Astrocyte of the cerebellum (primary cell): ENCODE measurements at regions not wholly inside any gene's neighbourhood (a gene's known extent, or its start where the extent isn't known, plus 50 kb on each side); places are given as distances from the start of the nearest gene placed in this dataset.

ENCODE experiments used
- DNase-seq: peaks from one replicate; pipeline ENCODE4 v3.0.0-alpha.2; 2011; ENCODE audit warnings: low read depth
- H3K4me3 ChIP-seq: 2 replicates; pipeline ENCODE4 v1.5.1; 2011; ENCODE audit warnings: mild to moderate bottlenecking, low read depth, low read length, moderate library complexity
- in situ Hi-C: cut with HindIII; loops from 2 replicates; pipeline ENCODE4 v1.10.0; 2017; ENCODE audit warnings: low sequenced_read_pairs
- TF ChIP-seq, protein P1 (sequence below): IDR thresholded peaks from 2 replicates; pipeline ENCODE4 v1.5.1; 2012; ENCODE audit warnings: low read length, low read depth, moderate library complexity, mild to moderate bottlenecking; ENCODE audit errors: missing control alignments

DNA sequence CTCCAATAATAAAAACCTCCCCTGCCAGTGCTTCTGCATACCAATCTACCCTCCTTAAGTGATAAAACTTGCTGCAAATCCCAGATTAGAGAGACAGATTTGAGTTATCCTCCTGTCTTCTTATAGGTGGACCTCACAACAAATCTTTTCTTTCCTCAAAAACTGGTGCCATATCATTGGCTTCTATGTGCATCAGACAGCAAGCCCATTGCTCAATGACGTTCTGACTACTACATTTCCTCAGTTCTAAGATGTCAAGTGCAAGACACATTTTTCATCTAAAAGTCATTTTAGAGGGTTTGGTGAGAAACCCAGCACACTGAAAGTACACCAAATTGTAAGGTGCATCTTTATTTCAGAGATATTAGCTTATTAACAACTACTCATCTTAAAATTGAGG, 107.8 kb upstream of the VAV3 start:
- DNase-seq, result no peak
- H3K4me3 ChIP-seq, result no peak overlapping the region
- TF ChIP-seq, protein P1, sequence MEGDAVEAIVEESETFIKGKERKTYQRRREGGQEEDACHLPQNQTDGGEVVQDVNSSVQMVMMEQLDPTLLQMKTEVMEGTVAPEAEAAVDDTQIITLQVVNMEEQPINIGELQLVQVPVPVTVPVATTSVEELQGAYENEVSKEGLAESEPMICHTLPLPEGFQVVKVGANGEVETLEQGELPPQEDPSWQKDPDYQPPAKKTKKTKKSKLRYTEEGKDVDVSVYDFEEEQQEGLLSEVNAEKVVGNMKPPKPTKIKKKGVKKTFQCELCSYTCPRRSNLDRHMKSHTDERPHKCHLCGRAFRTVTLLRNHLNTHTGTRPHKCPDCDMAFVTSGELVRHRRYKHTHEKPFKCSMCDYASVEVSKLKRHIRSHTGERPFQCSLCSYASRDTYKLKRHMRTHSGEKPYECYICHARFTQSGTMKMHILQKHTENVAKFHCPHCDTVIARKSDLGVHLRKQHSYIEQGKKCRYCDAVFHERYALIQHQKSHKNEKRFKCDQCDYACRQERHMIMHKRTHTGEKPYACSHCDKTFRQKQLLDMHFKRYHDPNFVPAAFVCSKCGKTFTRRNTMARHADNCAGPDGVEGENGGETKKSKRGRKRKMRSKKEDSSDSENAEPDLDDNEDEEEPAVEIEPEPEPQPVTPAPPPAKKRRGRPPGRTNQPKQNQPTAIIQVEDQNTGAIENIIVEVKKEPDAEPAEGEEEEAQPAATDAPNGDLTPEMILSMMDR, result no peak
- in situ Hi-C loops, result no loop called here

DNA sequence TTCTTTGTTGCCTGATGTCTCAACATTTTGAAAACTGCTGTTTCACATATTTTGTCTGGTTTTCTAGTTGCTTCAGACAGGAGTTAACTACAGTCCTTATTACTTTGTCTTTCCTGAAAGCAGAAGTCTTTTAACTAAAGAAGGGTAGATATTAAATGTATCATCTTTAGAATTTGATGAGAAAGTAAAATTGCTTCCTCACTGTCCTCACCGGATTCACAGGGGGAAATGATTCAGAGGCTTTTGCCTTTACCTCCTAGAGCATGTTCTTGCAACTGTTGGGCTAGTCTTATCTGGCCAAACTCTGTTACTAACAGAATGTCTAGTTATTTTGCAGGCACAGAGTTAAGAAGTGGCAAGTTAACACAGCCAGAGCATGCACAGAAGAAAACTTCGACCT, 107.2 kb upstream of the VAV3 start:
- in situ Hi-C loops, result no loop called here
- no peak overlapping the region for H3K4me3 ChIP-seq
- TF ChIP-seq, protein P1, result no peak
- no peak for DNase-seq

DNA sequence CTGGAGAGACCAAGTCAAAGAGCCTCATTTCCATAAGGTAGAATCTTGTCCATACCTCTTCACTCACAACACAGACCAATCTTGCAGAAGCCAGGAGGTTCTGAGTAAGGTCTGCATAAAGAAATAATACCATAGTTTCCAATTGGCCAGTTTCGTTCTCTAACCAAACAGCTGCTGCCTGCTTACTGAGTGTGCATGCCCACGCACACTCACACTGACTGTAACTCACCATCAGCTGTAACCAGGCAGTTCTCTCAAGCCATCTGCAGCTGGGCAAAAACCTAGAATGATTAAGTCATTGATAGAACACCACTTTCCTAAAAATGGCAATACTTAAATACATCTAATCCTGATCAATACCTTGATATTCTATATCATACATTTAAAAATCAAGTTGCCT, 106.6 kb upstream of the VAV3 start:
- TF ChIP-seq, protein P1, result no peak
- in situ Hi-C loops, result no loop called here
- no peak overlapping the region for H3K4me3 ChIP-seq
- no peak for DNase-seq

DNA sequence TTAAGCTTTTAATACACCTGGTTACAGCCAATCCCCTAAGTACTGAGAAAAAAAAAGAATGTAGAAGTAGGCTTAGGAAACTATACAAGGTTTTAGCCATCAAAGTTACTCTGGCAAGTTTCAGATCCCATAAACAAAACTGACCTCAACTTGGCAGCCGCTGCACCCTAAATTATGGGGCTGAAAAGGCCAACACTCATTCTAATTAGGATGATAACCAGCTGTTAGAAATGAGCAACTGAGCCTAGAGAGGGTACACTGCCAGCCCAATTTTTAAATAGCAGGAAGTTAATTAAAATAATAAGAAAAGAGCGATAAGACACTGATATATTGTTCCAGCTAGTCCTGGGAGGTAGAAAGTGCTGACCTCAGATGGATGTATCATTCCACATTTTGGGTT, 105.7 kb upstream of the VAV3 start:
- TF ChIP-seq, protein P1, result no peak
- no peak overlapping the region for H3K4me3 ChIP-seq
- in situ Hi-C loops, result no loop called here
- DNase-seq, result no peak

- in situ Hi-C loops, result no loop called here
Observed at GRCh38 chr1:108067884-108068540, 103.0 kb upstream of the VAV3 start.

GRCh38 chr1:108066808-108067207, 101.8 kb upstream of the VAV3 start:
- in situ Hi-C loops, result no loop called here
- DNase-seq, result no peak
- TF ChIP-seq, protein P1, result no peak
- no peak overlapping the region for H3K4me3 ChIP-seq

More at GRCh38 chr1:108067884-108068540, 103.0 kb upstream of the VAV3 start:
- TF ChIP-seq, protein P1, result no peak
- DNase-seq, result no peak
- H3K4me3 ChIP-seq, result no peak overlapping the region
